ENCODE measurements at regions not wholly inside any gene's neighbourhood (a gene's known extent, or its start where the extent isn't known, plus 50 kb on each side); places are given as distances from the start of the nearest gene placed in this dataset.

DNA sequence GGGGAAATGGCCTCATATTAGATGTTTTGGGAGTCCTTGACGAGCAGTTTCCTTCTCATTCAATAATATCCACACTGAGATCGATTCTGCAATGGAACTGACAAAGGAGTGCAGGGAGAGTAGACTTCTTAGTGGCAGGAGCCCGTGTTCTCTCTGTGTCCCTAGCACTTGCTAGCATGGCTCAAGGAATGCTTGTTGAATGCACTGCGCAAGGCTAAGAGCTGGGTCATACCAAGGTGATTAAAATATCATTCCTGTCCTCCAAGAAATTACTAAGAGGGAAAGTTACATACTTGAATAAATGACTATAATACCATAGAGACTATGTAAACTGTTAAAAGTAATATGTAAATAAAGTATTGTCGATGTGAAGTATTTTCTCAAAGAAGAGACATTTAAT is 630.1 kb downstream of the IRX1 start:
- TF ChIP-seq, protein P1, sequence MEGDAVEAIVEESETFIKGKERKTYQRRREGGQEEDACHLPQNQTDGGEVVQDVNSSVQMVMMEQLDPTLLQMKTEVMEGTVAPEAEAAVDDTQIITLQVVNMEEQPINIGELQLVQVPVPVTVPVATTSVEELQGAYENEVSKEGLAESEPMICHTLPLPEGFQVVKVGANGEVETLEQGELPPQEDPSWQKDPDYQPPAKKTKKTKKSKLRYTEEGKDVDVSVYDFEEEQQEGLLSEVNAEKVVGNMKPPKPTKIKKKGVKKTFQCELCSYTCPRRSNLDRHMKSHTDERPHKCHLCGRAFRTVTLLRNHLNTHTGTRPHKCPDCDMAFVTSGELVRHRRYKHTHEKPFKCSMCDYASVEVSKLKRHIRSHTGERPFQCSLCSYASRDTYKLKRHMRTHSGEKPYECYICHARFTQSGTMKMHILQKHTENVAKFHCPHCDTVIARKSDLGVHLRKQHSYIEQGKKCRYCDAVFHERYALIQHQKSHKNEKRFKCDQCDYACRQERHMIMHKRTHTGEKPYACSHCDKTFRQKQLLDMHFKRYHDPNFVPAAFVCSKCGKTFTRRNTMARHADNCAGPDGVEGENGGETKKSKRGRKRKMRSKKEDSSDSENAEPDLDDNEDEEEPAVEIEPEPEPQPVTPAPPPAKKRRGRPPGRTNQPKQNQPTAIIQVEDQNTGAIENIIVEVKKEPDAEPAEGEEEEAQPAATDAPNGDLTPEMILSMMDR (IDR thresholded peaks at IDR 0.05), result no peak
- TF ChIP-seq EP300 (IDR thresholded peaks at IDR 0.05), result no peak
